Skeletal muscle satellite cell (primary cell): ENCODE measurements at regions not wholly inside any gene's neighbourhood (a gene's known extent, or its start where the extent isn't known, plus 50 kb on each side); places are given as distances from the start of the nearest gene placed in this dataset.
"Not testable (repeated sequence)": the region's sequence is repeated elsewhere in the genome, so short reads cannot be mapped to it uniquely, and the experiment has no call there.

Experiments used
- H3K27me3 ChIP-seq: 2 replicates; pipeline ENCODE4 v1.7.0; 2013; ENCODE audit warnings: low read length; ENCODE audit not compliant: control insufficient read depth, insufficient read depth
- H3K36me3 ChIP-seq: 2 replicates; pipeline ENCODE4 v1.7.0; 2013; ENCODE audit warnings: mild to moderate bottlenecking, control low read depth, low read length; ENCODE audit not compliant: insufficient read depth
- H3K4me1 ChIP-seq: 2 replicates; pipeline ENCODE4 v1.7.0; 2013; ENCODE audit warnings: low read length; ENCODE audit not compliant: control insufficient read depth, insufficient read depth
- H3K4me2 ChIP-seq: 2 replicates; pipeline ENCODE4 v1.7.0; 2013; ENCODE audit warnings: mild to moderate bottlenecking, low read length
- H3K4me3 ChIP-seq: 2 replicates; pipeline ENCODE4 v1.7.0; 2013; ENCODE audit warnings: low read length
- H3K9ac ChIP-seq: 2 replicates; pipeline ENCODE4 v1.7.0; 2013; ENCODE audit warnings: mild to moderate bottlenecking, low read depth, low read length, moderate library complexity
- H3K9me3 ChIP-seq: replicated peaks from 2 replicates; pipeline ENCODE4 v1.7.0; 2013; ENCODE audit warnings: mild to moderate bottlenecking, control low read depth, low read length

DNA sequence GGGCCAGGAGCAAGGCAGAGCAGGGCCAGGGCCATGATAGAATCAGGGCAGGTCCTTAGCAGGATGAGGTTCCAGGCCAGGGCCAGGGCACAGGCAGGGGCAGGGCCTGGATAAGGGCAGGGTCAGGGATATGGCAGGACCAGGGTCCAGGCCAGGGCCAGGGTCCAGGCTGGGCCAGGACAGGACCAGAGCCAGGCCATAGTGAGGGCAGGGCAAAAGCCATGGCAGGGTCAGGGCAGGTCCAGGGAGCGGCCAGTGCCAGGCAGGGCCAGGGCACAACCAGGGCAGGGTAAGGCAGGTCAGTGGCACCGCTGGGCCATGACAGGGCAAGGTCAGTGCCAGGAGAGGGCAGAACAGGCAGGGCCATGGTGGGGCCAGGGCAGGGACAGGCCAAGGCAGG, 152.2 kb downstream of the LIPI start:
- Histone ChIP-seq H3K4me3 (no peak overlapping the region), H3K9ac (no peak overlapping the region), H3K36me3 (no peaks in the 10 kb centered on the region), H3K9me3 (no peaks in the 10 kb centered on the region), H3K27me3 (no peaks in the 10 kb centered on the region), H3K4me2 (no peak overlapping the region), H3K4me1 (peaks cover 8% of the 10 kb centered on the region)

DNA sequence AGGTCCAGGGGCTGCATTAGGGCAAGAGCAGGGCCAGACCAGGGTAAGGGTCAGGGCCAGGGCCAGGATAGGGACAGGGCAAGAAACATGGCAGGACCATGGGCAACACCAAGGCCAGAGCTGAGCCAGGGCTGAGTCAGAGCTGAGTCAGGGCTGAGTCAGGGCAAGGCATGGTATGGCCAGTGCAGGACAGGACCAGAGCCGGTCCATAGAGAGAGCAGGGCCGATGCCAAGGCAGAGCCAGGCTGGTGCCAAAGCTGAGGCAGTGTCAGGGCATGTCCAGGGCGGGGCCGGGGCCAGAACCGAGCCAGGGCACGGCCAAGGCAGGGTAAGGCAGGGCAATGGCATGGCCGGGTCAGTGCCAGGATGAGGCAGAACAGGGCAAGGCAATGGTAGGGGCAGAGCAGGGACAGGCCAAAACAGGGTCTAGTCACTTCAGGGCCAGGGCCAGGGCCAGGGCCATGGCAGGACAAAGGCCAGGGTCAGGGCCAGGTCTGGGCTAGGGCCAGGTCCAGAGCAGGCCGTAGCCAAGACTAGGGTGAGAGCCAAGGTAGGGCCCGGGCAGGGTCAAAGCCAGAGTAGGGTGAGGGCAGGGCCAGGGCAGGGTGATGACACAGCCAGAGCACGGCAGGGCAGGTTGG, 152.8 kb downstream of the LIPI start:
- not testable (repeated sequence) for H3K9me3 ChIP-seq, H3K9ac ChIP-seq, H3K4me3 ChIP-seq, H3K4me2 ChIP-seq, H3K4me1 ChIP-seq, H3K27me3 ChIP-seq, H3K36me3 ChIP-seq

DNA sequence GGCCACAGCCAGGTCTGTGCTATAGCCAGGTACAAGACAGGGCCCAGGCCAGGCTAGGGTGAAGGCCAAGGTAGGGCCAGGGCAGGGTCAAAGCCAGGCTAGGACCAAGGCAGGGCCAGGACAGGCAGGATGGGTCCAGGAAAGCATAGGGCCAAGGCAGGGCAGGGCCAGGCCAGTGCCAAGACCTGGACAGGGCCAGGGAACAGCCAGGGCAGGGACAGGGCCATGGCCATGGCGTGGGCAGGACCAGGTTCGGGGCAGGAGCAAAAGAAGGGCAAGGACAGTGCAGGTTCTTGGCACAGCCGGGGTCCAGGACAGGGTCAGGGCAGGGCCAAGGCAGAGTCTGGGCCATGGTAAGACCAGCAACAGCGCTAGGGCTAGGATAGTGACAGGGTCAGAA, 153.4 kb downstream of the LIPI start:
- Histone ChIP-seq H3K4me1 (peaks cover 8% of the 10 kb centered on the region), H3K36me3 (no peaks in the 10 kb centered on the region), H3K4me3 (no peak overlapping the region), H3K9me3 (no peaks in the 10 kb centered on the region), H3K4me2 (no peak overlapping the region), H3K27me3 (no peaks in the 10 kb centered on the region), H3K9ac (no peak overlapping the region)

DNA sequence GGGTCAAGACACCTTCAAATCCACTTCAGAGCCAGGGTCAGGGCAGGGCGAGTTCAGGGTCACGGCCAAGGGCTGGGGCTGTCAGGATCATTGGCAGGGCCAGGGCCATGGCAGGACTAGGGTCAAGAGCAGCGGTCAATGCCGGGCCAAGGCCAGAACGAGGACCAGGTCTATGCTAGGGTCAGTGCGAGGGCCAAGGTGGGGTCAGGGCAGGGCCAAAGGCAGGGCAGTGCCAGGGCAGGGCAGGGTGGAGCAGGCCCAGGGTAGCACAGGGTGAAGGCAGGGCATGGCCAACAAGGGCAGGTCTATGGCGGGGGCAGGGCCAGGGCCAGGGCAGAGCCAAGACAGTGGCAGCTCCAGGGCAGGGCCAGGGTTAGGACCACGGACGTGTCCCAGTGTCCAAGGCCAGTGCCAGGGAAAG, 154.0 kb downstream of the LIPI start:
- Histone ChIP-seq H3K4me1 (peaks cover 8% of the 10 kb centered on the region), H3K9me3 (no peaks in the 10 kb centered on the region), H3K4me2 (no peak overlapping the region), H3K36me3 (no peaks in the 10 kb centered on the region), H3K9ac (no peak overlapping the region), H3K4me3 (no peak overlapping the region), H3K27me3 (no peaks in the 10 kb centered on the region)

DNA sequence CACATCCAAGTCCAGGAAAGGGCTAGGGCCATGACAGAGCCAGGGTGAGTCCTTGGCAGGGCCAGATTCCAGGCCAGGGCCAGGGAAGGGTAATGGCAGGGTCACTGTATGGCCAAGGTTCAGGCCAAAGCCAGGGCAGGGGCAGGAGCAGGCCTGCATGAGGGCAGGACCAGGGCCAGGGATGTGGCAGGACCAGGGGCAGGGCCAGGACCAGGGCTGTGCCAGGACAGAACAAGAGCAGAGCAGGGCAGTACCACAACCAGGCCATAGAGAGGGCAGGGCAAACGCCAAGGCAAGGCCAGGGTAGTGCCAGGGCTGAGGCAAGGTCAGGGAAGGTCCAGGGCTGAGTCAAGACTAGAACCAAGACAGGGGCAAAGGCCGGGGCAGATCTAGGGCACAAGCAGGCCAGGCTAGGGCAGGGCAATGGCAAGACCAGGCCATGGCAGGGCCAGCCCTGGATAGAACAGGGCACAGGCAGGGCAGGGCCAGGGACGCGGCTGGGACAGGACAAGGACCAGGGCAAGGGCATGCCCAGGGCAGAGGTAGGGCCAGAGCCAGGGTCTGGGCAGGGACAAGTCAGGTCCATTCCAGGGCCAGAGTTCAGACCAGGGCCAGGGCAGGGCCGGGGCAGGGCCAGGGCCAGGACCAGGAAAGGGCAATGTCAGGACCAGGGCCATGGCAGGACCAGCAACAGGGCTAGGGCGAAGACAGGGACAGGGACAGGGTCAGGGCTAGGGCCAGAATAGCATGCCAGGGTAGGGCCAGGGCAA, 154.8 kb downstream of the LIPI start:
- not testable (repeated sequence) for H3K36me3 ChIP-seq, H3K27me3 ChIP-seq, H3K9me3 ChIP-seq, H3K4me3 ChIP-seq, H3K9ac ChIP-seq, H3K4me1 ChIP-seq, H3K4me2 ChIP-seq

DNA sequence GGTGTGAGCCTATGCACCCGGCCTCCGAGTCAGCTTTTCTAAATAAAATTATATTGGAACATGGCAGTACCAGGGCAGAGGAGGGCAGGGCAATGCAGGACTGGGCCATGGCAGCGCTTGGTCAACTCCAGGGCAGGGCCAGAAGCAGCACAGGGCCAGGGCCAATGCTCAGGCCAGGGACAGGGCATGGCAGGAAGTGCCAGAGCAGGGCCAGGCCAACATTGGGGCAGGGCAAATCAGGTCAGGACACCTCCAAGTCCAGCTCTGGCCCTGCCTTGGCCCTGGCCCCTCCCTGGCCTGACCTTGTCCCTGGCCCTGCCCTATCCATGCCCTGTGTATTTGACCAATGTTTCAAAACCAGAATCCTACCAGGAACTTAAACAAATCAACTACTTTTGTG, 156.1 kb downstream of the LIPI start:
- peaks cover 8% of the 10 kb centered on the region for H3K4me1 ChIP-seq
- H3K4me3 ChIP-seq = no peak overlapping the region
- no peak overlapping the region for H3K9ac ChIP-seq
- no peaks in the 10 kb centered on the region for H3K36me3 ChIP-seq
- no peaks in the 10 kb centered on the region for H3K9me3 ChIP-seq
- no peak overlapping the region for H3K4me2 ChIP-seq
- no peaks in the 10 kb centered on the region for H3K27me3 ChIP-seq

DNA sequence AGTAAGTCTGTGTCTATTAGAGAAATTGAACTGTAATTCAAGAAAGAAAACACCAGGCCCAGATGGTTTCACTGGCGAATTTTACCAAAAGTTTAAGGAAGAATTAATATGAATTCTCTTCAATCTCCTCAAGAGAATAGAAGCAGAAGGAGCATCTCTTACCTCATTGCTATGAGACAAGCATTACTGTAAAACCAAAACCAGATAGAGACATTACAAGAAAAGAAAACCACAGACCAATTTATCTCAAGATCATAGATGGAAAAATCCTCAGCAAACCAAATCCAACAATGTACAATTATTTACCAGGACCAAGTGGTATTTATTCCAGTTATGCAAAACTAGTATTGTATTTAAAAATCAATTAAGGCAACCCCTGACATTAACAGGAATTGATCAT, 160.6 kb downstream of the LIPI start:
- Histone ChIP-seq H3K36me3 (no peaks in the 10 kb centered on the region), H3K4me3 (no peak overlapping the region), H3K9ac (no peak overlapping the region), H3K4me1 (no peaks in the 10 kb centered on the region), H3K4me2 (no peak overlapping the region), H3K27me3 (no peaks in the 10 kb centered on the region), H3K9me3 (no peaks in the 10 kb centered on the region)

DNA sequence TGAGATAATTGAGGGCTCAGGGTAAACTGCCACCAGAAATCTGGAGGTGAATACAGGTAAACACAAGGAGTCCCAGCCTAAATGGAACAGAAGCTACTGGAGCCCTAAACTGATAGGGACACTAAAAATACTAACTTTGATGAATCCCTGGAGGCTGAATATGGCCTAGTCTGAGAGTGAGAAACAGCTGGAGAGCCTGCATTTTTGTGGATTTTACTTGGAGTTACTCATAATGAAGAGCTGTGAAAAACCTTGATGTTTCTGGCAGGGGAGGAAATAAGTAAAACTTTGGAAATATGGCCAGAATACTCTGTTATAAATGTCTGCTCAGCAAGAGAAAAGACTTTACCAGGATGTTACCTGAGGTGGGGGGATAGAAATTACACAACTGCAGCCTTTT, 164.4 kb downstream of the LIPI start:
- Histone ChIP-seq H3K9ac (no peak overlapping the region), H3K36me3 (no peaks in the 10 kb centered on the region), H3K4me3 (no peak overlapping the region), H3K9me3 (no peaks in the 10 kb centered on the region), H3K4me1 (no peaks in the 10 kb centered on the region), H3K27me3 (no peaks in the 10 kb centered on the region), H3K4me2 (no peak overlapping the region)

DNA sequence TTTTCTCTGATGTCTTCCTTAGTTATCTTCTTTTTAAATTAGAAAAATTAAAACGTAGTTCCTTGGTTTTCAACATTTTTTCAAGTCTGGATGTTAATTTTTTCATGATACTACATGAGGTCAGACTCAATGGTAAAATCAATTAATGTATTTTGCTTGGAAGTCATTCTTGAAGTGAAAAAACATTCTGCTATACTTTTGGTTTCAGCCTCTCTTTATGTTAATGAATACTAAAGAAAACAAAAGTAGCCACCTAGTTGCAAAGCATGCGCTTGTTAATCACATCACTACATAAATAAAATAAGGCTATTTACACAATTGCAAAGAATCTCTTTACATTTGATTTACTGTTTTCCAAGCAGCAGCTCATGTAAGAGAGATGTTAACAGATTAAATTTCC, 170.4 kb downstream of the LIPI start:
- Histone ChIP-seq H3K9ac (no peak overlapping the region), H3K4me3 (no peak overlapping the region), H3K27me3 (no peaks in the 10 kb centered on the region), H3K4me2 (no peak overlapping the region), H3K36me3 (no peaks in the 10 kb centered on the region), H3K4me1 (no peaks in the 10 kb centered on the region), H3K9me3 (no peaks in the 10 kb centered on the region)

DNA sequence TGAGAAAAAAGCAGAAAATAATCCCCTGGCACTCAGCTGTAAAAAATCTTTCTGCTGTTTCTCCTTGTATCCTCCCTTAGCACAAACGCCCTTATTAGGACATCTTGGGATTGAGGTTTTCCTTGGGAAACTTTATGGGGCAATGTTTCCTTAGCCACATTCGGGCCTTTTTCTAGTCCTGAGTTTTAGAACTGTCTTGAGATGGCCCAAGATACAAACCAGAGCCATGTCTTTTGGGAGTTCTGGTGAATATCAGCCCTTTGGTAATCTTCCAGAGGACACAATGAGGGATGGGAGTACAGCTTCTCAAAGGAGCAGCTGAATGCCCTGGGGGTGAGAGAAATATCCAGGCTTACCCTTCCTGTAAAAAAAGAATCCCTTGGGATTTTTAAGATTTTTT, 182.1 kb downstream of the LIPI start:
- not testable (repeated sequence) for H3K9me3 ChIP-seq, H3K4me3 ChIP-seq, H3K36me3 ChIP-seq, H3K27me3 ChIP-seq, H3K9ac ChIP-seq, H3K4me1 ChIP-seq
- peak overlapping the region; percentile 82 for H3K4me2 ChIP-seq

DNA sequence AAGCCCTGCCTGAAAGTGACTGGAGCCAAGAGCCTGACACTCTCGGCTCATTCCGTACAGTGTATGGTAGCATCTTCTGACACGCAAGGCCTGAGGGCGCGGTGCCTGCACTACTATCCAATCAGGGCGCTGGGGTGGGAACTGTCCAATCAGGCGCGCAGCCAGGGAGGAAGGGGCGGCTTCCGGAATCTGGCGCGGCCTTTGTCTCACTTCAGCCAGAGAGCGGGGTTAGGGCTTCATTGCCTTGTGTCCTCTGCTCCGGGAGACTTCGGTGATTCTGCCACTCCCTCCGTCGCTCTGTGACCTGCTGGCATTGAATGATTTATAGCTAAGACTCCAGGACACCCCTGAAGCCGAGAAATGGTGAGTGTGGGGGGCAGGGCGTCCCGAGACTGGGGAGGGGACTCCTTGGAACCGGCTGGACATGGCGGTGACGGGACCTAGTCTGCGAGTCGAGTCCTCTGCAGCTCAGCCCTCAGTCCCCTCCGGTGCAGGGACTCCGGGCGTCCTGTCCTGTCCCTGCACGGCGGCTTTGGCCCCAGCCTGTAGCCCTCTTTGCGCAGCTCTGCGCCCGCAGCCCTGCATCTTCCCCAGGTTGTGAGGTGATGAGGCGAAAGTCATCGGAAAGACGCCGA, 183.4 kb downstream of the LIPI start:
- not testable (repeated sequence) for H3K27me3 ChIP-seq, H3K36me3 ChIP-seq, H3K4me1 ChIP-seq, H3K9me3 ChIP-seq
- Histone ChIP-seq H3K4me3 (peak overlapping the region; percentile 90), H3K9ac (peak overlapping the region; percentile 85), H3K4me2 (peak overlapping the region; percentile 82)

DNA sequence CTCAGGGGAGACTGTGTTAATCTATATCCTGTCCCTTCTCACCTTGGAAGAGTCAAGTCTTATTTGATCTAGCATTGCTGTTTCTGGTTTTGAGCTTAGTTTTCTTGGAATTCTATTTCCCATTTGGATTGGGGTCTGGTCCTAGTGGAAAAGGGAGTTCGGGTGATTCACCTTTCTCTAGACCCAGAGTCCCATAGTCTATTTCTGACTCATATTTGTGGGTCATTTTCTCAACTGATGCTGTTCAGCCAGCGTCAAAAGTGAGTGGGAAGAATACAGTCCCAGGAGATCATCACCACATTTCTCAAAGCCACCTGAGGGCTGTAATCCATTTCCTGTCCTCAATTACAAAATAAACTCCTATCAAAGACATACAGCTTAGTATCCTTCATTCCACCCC, 190.6 kb downstream of the LIPI start:
- H3K4me2 ChIP-seq, H3K27me3 ChIP-seq, H3K9ac ChIP-seq, H3K36me3 ChIP-seq, H3K4me1 ChIP-seq, H3K4me3 ChIP-seq, H3K9me3 ChIP-seq: not testable (repeated sequence)
